ENCODE measurements at regions not wholly inside any gene's neighbourhood (a gene's known extent, or its start where the extent isn't known, plus 50 kb on each side); places are given as distances from the start of the nearest gene placed in this dataset.

DNA sequence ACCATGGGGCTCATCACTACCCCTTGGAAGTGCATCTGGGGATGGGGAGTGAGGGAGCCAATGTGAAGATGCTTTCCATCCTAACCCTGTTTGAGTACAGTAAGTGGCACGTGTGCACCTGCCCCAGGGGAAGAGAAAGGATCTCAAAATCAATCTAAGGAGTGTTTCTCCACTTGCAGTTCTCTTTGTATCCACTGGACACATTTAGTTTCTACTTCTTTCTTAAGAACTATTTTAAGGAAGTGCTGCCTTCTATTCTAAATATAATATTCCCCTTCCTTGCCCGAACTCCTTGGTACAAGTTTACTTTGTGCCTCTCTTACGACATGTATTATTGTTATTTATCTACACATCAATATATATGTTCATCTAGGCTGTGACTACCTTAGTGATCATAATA is 73.8 kb downstream of the TTC6 start:
- TF ChIP-seq, protein P1, sequence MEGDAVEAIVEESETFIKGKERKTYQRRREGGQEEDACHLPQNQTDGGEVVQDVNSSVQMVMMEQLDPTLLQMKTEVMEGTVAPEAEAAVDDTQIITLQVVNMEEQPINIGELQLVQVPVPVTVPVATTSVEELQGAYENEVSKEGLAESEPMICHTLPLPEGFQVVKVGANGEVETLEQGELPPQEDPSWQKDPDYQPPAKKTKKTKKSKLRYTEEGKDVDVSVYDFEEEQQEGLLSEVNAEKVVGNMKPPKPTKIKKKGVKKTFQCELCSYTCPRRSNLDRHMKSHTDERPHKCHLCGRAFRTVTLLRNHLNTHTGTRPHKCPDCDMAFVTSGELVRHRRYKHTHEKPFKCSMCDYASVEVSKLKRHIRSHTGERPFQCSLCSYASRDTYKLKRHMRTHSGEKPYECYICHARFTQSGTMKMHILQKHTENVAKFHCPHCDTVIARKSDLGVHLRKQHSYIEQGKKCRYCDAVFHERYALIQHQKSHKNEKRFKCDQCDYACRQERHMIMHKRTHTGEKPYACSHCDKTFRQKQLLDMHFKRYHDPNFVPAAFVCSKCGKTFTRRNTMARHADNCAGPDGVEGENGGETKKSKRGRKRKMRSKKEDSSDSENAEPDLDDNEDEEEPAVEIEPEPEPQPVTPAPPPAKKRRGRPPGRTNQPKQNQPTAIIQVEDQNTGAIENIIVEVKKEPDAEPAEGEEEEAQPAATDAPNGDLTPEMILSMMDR (IDR thresholded peaks at IDR 0.05), result no peak
- TF ChIP-seq POLR2A (IDR thresholded peaks at IDR 0.05) (no peak), POLR2AphosphoS5 (IDR thresholded peaks at IDR 0.05) (no peak), EP300 (IDR thresholded peaks at IDR 0.05) (no peak)
